GM18909 (cell line): ENCODE measurements at regions not wholly inside any gene's neighbourhood (a gene's known extent, or its start where the extent isn't known, plus 50 kb on each side); places are given as distances from the start of the nearest gene placed in this dataset.
"Not testable (repeated sequence)": the region's sequence is repeated elsewhere in the genome, so short reads cannot be mapped to it uniquely, and the experiment has no call there.

Experiments
- ATAC-seq: cut with Tn5 transposase; IDR thresholded peaks from one replicate; pipeline ENCODE4 v1.9.1; 2021; ENCODE audit warnings: mild to moderate bottlenecking; ENCODE audit not compliant: unreplicated experiment, poor library complexity

GRCh38 chr13:21260561-21261290 lies 84.3 kb downstream of the MRPL57 start:
- not testable (repeated sequence) for ATAC-seq

GRCh38 chr13:21261487-21262216 lies 85.2 kb downstream of the MRPL57 start:
- not testable (repeated sequence) for ATAC-seq

- ATAC-seq, result not testable (repeated sequence)
These were observed 87.5 kb downstream of the MRPL57 start for GRCh38 chr13:21263909-21264308.

- not testable (repeated sequence) for ATAC-seq
These were observed 92.0 kb downstream of the MRPL57 start for GRCh38 chr13:21268485-21268884.

- ATAC-seq, result not testable (repeated sequence)
These were observed 96.0 kb downstream of the MRPL57 start for GRCh38 chr13:21272439-21272838.

GRCh38 chr13:21274457-21274856 lies 98.0 kb downstream of the MRPL57 start:
- not testable (repeated sequence) for ATAC-seq

GRCh38 chr13:21282065-21282464 lies 105.6 kb downstream of the MRPL57 start:
- no peak for ATAC-seq

- no peak for ATAC-seq
These were observed 111.0 kb downstream of the MRPL57 start for GRCh38 chr13:21287331-21287907.

GRCh38 chr13:21289475-21289874 lies 113.0 kb downstream of the MRPL57 start:
- ATAC-seq, result no peak

GRCh38 chr13:21290442-21291002 lies 114.1 kb downstream of the MRPL57 start:
- ATAC-seq, result not testable (repeated sequence)

GRCh38 chr13:21291840-21292239 lies 115.4 kb downstream of the MRPL57 start:
- no peak for ATAC-seq

GRCh38 chr13:21296991-21297390 lies 120.5 kb downstream of the MRPL57 start:
- ATAC-seq, result peak; percentile 43

GRCh38 chr13:21297447-21297846 lies 121.0 kb downstream of the MRPL57 start:
- peak; percentile 15 for ATAC-seq

GRCh38 chr13:21297914-21298831 lies 121.7 kb downstream of the MRPL57 start:
- ATAC-seq, result peak; percentile 89

- ATAC-seq, result no peak
These were observed 127.8 kb downstream of the MRPL57 start for GRCh38 chr13:21304256-21304655.

GRCh38 chr13:21306300-21307073 lies 130.0 kb downstream of the MRPL57 start:
- not testable (repeated sequence) for ATAC-seq

GRCh38 chr13:21307158-21307557 lies 130.7 kb downstream of the MRPL57 start:
- ATAC-seq, result not testable (repeated sequence)

- no peak for ATAC-seq
These were observed 132.4 kb downstream of the MRPL57 start for GRCh38 chr13:21308906-21309305.

- no peak for ATAC-seq
These were observed 133.2 kb downstream of the MRPL57 start for GRCh38 chr13:21309542-21310172.
